PC-9 (cell line): ENCODE measurements at regions not wholly inside any gene's neighbourhood (a gene's known extent, or its start where the extent isn't known, plus 50 kb on each side); places are given as distances from the start of the nearest gene placed in this dataset.

Experiments
- BruUV-seq: library from RNA; stranded (reverse); fragments of 400-500 nt; replicated peaks from 2 replicates; lab custom pipeline; 2021; lab: Mats Ljungman, UMichigan
- CTCF ChIA-PET: fragments of 300-600 bp; sonication (Branson Sonifier 250); formaldehyde crosslinking; loops from one replicate; lab custom pipeline; 2022; ENCODE audit warnings: antibody characterized with exemption; lab: Charles Lee
- POLR2A ChIA-PET: fragments of 300-600 bp; sonication (Branson Sonifier 250); formaldehyde crosslinking; loops from one replicate; lab custom pipeline; 2022; ENCODE audit warnings: antibody characterized with exemption; ENCODE audit not compliant: unreplicated experiment; lab: Charles Lee
- DNase-seq, 2 experiments: peaks; one replicate each; pipeline versions ENCODE4 v3.0.0 to v3.0.0-alpha.2; 2015 to 2022; ENCODE audit warnings: mixed read lengths in 1 of 2
- H2AFZ ChIP-seq: fragments of 200-600 bp; sonication (generic); 2 replicates; pipeline ENCODE4 v1.8.1; 2017; ENCODE audit warnings: antibody characterized with exemption
- H3F3A ChIP-seq: fragments of 200-600 bp; sonication (generic); 2 replicates; pipeline ENCODE4 v1.8.1; 2017; ENCODE audit warnings: antibody characterized with exemption, mild to moderate bottlenecking, low read depth; ENCODE audit not compliant: insufficient read depth
- H3K27ac ChIP-seq: fragments of 200-600 bp; sonication (generic); 2 replicates; pipeline ENCODE4 v1.6.1; 2016; ENCODE audit warnings: mixed run types
- H3K27me3 ChIP-seq: fragments of 200-600 bp; sonication (generic); 2 replicates; pipeline ENCODE4 v1.6.1; 2016; ENCODE audit warnings: low read depth, mixed run types; ENCODE audit not compliant: insufficient read depth
- H3K36me3 ChIP-seq: fragments of 200-600 bp; sonication (generic); 2 replicates; pipeline ENCODE4 v1.6.1; 2016; ENCODE audit warnings: low read depth, mixed run types
- H3K4me1 ChIP-seq: fragments of 200-600 bp; sonication (generic); replicated peaks from 2 replicates; pipeline ENCODE4 v1.6.1; 2016; ENCODE audit warnings: mixed run types; ENCODE audit not compliant: insufficient read depth
- H3K4me2 ChIP-seq: fragments of 200-600 bp; sonication (generic); 2 replicates; pipeline ENCODE4 v1.6.1; 2017; ENCODE audit warnings: mixed run types
- H3K4me3 ChIP-seq: fragments of 200-600 bp; sonication (generic); 2 replicates; pipeline ENCODE4 v1.6.1; 2016; ENCODE audit warnings: mixed run types
- H3K79me2 ChIP-seq: fragments of 200-600 bp; sonication (generic); 2 replicates; pipeline ENCODE4 v1.6.1; 2017; ENCODE audit warnings: low read depth, mixed run types
- H3K9me2 ChIP-seq: fragments of 200-600 bp; sonication (generic); 2 replicates; pipeline ENCODE4 v1.8.1; 2017; ENCODE audit warnings: mild to moderate bottlenecking; ENCODE audit not compliant: insufficient read depth
- H3K9me3 ChIP-seq: fragments of 200-600 bp; sonication (generic); 2 replicates; pipeline ENCODE4 v1.8.1; 2016; ENCODE audit warnings: low read depth; ENCODE audit not compliant: insufficient read depth
- H4K20me1 ChIP-seq: fragments of 200-600 bp; sonication (generic); 2 replicates; pipeline ENCODE4 v1.8.1; 2017; ENCODE audit not compliant: insufficient read depth
- EZH2 ChIP-seq: fragments of 200-600 bp; sonication (generic); IDR thresholded peaks from 2 replicates; pipeline ENCODE4 v1.8.0; 2017; ENCODE audit warnings: antibody characterized with exemption, low read depth
- intact Hi-C: fragments of 100-400 bp; cut with micrococcal nuclease; formaldehyde crosslinking; loops from one replicate; pipeline ENCODE4 v1.10.0; 2022; ENCODE audit not compliant: unreplicated experiment
- TF ChIP-seq, protein P1 (sequence below): fragments of 200-600 bp; sonication (generic); conservative IDR thresholded peaks from 2 replicates; pipeline ENCODE4 v1.6.1; 2017; ENCODE audit warnings: mixed run types, antibody characterized with exemption, mild to moderate bottlenecking, moderate library complexity

GRCh38 chr2:160812830-160813505 lies 319.4 kb upstream of the RBMS1 start:
- no peak overlapping the region for H2AFZ ChIP-seq
- TF ChIP-seq, protein P1, sequence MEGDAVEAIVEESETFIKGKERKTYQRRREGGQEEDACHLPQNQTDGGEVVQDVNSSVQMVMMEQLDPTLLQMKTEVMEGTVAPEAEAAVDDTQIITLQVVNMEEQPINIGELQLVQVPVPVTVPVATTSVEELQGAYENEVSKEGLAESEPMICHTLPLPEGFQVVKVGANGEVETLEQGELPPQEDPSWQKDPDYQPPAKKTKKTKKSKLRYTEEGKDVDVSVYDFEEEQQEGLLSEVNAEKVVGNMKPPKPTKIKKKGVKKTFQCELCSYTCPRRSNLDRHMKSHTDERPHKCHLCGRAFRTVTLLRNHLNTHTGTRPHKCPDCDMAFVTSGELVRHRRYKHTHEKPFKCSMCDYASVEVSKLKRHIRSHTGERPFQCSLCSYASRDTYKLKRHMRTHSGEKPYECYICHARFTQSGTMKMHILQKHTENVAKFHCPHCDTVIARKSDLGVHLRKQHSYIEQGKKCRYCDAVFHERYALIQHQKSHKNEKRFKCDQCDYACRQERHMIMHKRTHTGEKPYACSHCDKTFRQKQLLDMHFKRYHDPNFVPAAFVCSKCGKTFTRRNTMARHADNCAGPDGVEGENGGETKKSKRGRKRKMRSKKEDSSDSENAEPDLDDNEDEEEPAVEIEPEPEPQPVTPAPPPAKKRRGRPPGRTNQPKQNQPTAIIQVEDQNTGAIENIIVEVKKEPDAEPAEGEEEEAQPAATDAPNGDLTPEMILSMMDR: no peak
- no peak for TF ChIP-seq EZH2
- CTCF ChIA-PET: no interaction called here

GRCh38 chr2:160813506-160813858 lies 319.9 kb upstream of the RBMS1 start:
- Histone ChIP-seq H3K9me3 (no peaks in the 10 kb centered on the region), H4K20me1 (no peaks in the 10 kb centered on the region), H2AFZ (no peak overlapping the region), H3K4me2 (no peak overlapping the region), H3K79me2 (no peaks in the 10 kb centered on the region), H3K4me3 (no peak overlapping the region), H3K27me3 (no peaks in the 10 kb centered on the region), H3K9me2 (no peaks in the 10 kb centered on the region), H3K4me1 (no peaks in the 10 kb centered on the region), H3K36me3 (no peaks in the 10 kb centered on the region), H3K27ac (no peak overlapping the region), H3F3A (no peaks in the 10 kb centered on the region)
- ChIA-PET CTCF (no interaction called here), POLR2A (no interaction called here)
- no peak for TF ChIP-seq EZH2
- TF ChIP-seq, protein P1: no peak
- BruUV-seq: no TSS peak
- intact Hi-C loops: no loop called here
- no peak for DNase-seq

More at GRCh38 chr2:160812830-160813505, 319.4 kb upstream of the RBMS1 start:
- POLR2A ChIA-PET: no interaction called here
- Histone ChIP-seq H3K27me3 (no peaks in the 10 kb centered on the region), H3K36me3 (no peaks in the 10 kb centered on the region), H3K4me2 (no peak overlapping the region), H3K9me3 (no peaks in the 10 kb centered on the region), H3K9me2 (no peaks in the 10 kb centered on the region), H3K27ac (no peak overlapping the region), H3K4me1 (no peaks in the 10 kb centered on the region), H3F3A (no peaks in the 10 kb centered on the region), H3K4me3 (no peak overlapping the region), H4K20me1 (no peaks in the 10 kb centered on the region), H3K79me2 (no peaks in the 10 kb centered on the region)
- intact Hi-C loops: no loop called here
- DNase-seq: no peak
- no TSS peak for BruUV-seq

DNA sequence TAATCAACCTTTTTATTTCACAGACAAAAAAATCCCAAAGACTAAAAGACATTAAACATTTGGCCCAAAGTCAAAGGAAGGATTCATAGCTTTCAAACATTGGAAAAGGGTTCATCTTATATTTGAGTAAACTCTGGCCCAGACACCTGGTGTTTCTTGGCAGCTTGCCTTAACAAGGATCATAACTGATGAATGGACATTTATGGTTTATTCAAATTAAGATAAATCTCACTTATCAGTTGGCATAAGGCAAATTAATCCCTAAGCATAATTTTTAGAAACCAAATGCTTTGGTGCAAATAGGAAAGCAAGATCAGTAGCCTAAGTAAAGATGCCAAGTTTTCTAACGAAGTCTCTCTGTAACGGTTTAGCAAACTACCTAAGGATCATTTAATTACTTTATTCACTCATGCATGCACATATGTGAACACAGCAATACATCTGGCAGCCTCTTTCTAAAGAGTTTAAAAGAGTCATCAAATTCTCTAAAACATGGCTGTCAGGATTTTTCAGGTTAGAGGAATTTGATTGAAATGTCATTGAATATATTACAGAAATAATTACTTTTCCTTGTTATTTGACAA lies 323.4 kb upstream of the RBMS1 start:
- ChIA-PET POLR2A (no interaction called here), CTCF (no interaction called here)
- Histone ChIP-seq H3K27ac (no peak overlapping the region), H4K20me1 (no peaks in the 10 kb centered on the region), H3K79me2 (no peaks in the 10 kb centered on the region), H3K4me3 (no peak overlapping the region), H3K27me3 (no peaks in the 10 kb centered on the region), H3F3A (no peaks in the 10 kb centered on the region), H3K9me2 (no peaks in the 10 kb centered on the region), H3K4me1 (no peaks in the 10 kb centered on the region), H2AFZ (no peak overlapping the region), H3K4me2 (no peak overlapping the region), H3K9me3 (no peaks in the 10 kb centered on the region), H3K36me3 (no peaks in the 10 kb centered on the region)
- no peak for DNase-seq
- no peak for TF ChIP-seq EZH2
- TF ChIP-seq, protein P1: no peak
- intact Hi-C loops: no loop called here
- BruUV-seq: no TSS peak
